ENCODE measurements at regions not wholly inside any gene's neighbourhood (a gene's known extent, or its start where the extent isn't known, plus 50 kb on each side); places are given as distances from the start of the nearest gene placed in this dataset.
"Not testable (repeated sequence)": the region's sequence is repeated elsewhere in the genome, so short reads cannot be mapped to it uniquely, and the experiment has no call there.

- peak; percentile 25 to 26 for DNase-seq (ENCODE audit: low read depth in 2 of 2)
These were observed 101.0 kb upstream of the ZNF236 start for GRCh38 chr18:76721207-76721996.

GRCh38 chr18:76720683-76721082 is 101.7 kb upstream of the ZNF236 start:
- no peak for DNase-seq (ENCODE audit: low read depth in 2 of 2)

- DNase-seq (ENCODE audit: low read depth in 2 of 2): no peak
These were observed 107.2 kb upstream of the ZNF236 start for GRCh38 chr18:76715012-76715610.

DNA sequence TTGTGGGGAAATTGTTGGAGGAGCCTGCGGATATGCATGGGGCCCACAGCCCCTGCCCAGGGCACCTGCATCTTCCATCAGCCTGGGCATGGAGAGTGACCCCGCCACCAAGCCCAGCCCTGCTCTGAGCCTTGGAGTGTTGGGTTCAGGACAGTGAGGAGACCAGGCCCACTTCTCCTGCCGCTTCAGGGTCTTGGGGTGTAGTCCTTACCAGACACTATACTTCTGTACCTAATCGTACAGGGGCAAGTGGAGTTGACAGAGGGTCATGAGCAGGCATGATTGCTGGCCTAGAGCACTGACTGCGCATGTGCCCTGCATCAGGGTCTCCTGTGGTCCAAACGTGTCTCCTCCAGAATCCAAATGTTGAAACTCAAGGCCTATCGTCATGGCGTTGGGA is 108.9 kb upstream of the ZNF236 start:
- DNase-seq (ENCODE audit: low read depth in 2 of 2): no peak

DNA sequence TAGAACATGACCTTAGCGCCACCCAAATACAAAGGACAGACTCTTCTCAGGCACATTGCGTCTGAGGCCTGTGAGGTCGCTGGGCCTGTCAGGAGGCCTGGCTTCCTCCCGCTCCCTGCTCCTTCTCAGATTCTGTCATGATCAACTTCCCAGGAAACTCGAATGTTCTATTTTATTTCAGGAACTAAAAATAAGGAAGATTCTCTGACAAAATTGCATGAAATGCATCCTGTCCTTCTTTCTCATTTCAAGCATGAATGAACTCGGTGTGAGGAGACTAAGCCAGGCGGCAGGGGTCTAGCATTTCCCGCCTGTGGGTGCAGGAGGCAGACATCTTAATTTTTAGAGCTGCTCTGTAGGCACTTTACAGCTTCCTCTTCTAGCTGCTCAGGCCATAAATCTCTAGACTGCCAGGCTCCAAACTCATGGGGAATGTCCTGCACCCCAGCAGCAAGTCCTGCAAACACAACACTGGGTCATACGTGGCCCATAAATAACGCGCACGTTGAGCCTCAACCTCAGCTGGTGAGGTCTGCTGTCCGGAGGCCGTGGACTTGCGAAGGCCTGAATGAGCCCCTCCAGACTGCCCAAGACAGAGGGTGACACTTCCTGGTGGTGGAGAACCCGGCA is 109.7 kb upstream of the ZNF236 start:
- DNase-seq (ENCODE audit: low read depth in 2 of 2): no peak

DNA sequence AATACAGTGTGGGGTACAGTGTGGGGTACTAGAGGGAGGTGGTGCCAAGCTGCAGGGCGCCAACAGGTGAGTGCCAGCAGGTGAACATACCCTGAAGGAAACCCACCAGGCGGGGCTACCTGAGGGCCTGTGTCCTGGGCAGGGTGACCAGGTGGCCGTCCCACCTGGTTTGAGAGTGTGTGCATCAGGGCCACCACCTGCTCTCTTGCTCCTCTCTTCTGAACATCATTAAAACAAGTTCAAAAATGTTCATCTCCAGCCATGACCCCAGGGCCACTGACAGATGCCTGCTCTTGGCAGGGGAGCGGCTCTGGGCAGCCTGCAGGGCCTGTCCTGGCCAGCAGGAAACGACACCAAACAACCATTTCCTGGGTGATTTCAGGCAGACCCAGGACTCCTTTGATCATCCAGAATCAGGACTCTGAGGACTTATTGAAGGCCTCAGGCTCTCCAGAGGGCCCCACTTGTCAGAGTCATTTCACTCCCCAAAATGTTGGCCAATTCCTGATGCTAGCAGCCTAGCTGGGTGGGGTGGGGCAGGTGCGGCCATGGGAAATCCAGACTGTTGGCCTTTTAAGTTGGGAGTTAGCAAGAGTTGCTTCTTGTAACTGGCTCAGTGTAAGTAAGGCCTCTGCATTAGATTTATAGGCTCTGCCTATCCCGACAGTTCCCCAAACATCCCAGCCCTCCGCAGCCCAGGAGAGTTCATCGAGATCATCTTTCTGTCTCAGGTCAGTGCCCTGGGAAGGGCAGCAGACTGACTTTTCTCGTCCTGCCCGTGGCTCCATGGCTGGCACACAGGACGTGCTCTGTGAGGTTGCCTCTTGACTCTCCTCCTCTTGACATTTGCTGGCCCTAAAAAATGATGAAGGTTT is 111.5 kb upstream of the ZNF236 start:
- no peak for DNase-seq (ENCODE audit: low read depth in 2 of 2)

GRCh38 chr18:76709659-76710645 is 112.4 kb upstream of the ZNF236 start:
- peak in 1 of 2 donors; percentile 36 for DNase-seq (ENCODE audit: low read depth in 2 of 2)

DNA sequence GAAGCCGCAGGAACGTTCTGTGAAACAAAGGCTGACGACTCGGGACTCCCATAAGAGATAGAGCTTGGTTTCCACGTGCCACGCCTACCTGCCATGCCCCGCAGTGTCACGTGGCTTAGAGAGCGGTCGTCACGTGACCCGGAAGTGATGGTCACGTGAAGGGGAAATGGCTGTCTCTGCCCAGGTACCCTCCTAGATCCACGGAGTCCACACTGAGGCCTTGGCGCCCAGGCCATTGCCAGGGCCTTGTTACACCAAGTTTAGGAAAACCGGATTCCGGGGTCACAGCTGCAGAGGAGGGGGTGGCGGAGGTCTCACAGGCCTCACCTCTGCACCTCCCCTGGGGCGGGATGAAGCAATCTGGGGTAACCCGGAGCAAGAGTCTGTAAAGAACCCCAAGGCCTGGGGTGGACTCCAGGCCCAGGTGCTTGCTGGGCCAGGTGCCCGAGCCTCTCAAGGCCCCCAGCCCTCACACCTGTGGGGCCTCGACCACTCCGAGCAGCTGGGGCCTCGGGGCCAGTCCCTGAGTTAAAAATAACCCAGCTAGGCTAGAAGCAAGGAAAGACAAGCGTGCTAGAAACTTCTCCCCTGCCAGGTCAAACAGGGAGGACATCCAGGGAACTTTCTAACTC is 113.5 kb upstream of the ZNF236 start:
- no peak for DNase-seq (ENCODE audit: low read depth in 2 of 2)

DNA sequence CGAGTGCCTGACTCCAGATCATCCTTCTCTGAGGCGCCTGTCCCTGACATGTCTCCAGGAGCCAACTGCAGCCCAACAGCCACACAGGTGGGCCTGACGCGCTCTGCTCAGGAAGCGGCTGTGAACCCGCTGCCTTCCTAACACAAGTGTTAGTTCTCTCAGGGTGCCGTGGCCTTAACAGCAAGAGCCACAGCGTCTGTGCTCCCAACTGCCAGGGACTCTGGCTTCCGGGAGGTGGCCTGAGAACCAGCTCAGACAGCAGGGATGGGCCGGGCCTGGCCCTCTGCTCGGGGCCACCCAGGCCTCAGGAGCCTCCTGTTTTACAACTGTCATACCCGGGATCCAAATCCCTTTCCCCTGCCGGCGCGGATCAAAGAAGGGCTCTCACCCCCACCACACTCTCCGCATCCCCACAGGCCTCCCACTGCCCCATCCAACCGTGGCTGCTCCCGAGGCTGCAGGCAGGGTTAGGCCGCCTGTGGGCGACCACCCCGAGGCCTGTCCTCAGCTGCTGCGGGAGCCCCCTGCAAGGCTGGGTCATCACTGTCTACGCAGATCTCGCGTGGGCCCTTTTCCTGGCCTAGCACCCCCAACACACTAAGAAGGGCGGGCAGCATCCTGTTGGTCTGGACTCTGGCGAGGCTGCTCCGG is 114.2 kb upstream of the ZNF236 start:
- DNase-seq (ENCODE audit: low read depth in 2 of 2): no peak

- no peak for DNase-seq (ENCODE audit: low read depth in 2 of 2)
These were observed 114.8 kb upstream of the ZNF236 start for GRCh38 chr18:76707534-76707933.

DNA sequence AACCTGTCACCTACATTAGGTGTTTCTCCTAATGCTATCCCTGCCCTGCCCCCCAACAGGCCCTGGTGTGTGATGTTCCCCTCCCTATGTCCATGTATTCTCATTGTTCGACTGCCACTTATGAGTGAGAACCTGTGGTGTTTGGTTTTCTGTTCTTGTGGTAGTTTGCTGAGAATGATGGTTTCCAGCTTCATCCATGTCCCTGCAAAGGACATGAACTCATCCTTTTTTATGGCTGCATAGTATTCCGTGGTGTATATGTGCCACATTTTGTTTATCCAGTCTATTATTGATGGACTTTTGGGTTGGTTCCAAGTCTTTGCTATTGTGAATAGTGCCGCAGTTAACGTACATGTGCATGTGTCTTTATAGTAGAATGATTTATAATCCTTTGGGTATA is 117.8 kb upstream of the ZNF236 start:
- not testable (repeated sequence) for DNase-seq (ENCODE audit: low read depth in 2 of 2)

GRCh38 chr18:76699923-76700322 is 122.4 kb upstream of the ZNF236 start:
- DNase-seq (ENCODE audit: low read depth in 2 of 2): no peak

- no peak for DNase-seq (ENCODE audit: low read depth in 2 of 2)
These were observed 124.9 kb upstream of the ZNF236 start for GRCh38 chr18:76697441-76697901.

- no peak for DNase-seq (ENCODE audit: low read depth in 2 of 2)
These were observed 130.6 kb upstream of the ZNF236 start for GRCh38 chr18:76691800-76692199.

GRCh38 chr18:76689646-76690264 is 132.6 kb upstream of the ZNF236 start:
- no peak for DNase-seq (ENCODE audit: low read depth in 2 of 2)

- DNase-seq (ENCODE audit: low read depth in 2 of 2): no peak
These were observed 133.5 kb upstream of the ZNF236 start for GRCh38 chr18:76688724-76689472.

GRCh38 chr18:76687304-76687962 is 134.9 kb upstream of the ZNF236 start:
- peak; percentile 10 to 34 for DNase-seq (ENCODE audit: low read depth in 2 of 2)

DNA sequence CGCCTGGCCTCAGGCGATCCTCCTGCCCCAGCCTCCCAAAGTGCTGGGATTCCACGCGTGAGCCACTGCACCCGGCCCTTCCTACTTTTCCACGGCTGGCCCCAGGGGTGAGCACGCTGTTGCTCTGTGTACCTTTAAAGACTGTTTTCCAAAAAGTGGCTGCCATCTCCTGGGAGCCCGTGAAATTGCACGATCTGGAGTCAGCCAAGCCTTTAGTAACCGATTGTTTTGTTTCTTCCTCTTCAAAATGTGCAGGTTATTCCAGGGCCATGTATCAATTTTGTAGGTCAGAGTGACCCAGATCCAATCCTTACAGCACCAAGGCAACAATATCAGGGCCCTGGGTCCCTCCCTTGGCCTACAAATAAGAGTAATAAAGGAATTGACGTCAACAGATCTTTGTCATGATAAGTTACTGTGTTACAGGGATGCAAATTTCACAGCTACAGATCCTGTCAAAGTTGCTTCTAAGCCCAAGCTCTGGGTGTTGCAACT is 135.6 kb upstream of the ZNF236 start:
- no peak for DNase-seq (ENCODE audit: low read depth in 2 of 2)
